Stimulated activated CD4-positive, alpha-beta T cell treated with anti-CD3 and anti-CD28 coated beads, Interleukin-12 subunit alpha, Interleukin-12 subunit beta, amount 100 ng/mL, for 48 hours (primary cell): ENCODE measurements at regions not wholly inside any gene's neighbourhood (a gene's known extent, or its start where the extent isn't known, plus 50 kb on each side); places are given as distances from the start of the nearest gene placed in this dataset.

ENCODE experiments used
- DNase-seq, 3 donors: peaks; one replicate each; pipeline ENCODE4 v3.0.0-alpha.2; 2020; ENCODE audit warnings: low read depth in 2 of 3, low spot score in 1 of 3

DNA sequence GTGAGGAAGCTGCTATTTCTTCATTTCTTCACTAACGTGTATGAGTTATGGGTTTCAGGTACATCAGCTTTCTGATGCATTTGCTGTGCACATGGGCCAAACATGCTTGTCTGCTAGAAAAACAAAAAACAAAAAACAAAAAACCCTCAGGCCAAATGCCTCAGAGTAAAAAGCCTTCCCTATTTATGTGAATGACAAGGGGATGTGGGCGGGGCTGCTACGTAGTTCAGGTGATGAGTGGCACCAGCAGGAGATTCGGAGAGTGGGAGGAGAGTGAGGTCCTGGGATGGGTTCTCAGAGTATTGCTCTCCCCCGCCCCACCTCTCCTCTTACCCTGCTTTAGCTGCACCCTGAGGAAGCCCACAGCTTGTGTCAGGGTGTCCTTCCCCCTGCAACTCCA is 596.8 kb upstream of the JAG1 start:
- DNase-seq, result no peak

DNA sequence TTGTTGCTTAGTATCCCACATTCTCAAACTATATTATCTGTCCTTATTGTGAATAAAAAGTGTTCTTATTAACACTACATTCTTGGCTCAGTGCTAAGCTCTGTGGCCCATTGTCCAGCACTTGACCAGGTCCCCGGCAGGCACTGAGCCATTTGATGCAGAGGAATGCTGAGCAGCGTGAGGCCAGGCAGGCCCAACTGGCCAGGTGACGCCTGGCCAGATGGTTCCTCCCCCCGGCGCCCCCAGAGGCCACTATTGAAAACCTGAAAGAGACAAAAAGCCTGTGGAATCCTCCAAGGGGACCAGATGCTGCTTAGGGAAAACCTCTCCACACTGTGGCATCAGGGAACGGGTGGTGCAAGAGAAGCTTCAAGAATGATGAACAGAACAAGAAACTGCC is 597.5 kb upstream of the JAG1 start:
- DNase-seq, result no peak

DNA sequence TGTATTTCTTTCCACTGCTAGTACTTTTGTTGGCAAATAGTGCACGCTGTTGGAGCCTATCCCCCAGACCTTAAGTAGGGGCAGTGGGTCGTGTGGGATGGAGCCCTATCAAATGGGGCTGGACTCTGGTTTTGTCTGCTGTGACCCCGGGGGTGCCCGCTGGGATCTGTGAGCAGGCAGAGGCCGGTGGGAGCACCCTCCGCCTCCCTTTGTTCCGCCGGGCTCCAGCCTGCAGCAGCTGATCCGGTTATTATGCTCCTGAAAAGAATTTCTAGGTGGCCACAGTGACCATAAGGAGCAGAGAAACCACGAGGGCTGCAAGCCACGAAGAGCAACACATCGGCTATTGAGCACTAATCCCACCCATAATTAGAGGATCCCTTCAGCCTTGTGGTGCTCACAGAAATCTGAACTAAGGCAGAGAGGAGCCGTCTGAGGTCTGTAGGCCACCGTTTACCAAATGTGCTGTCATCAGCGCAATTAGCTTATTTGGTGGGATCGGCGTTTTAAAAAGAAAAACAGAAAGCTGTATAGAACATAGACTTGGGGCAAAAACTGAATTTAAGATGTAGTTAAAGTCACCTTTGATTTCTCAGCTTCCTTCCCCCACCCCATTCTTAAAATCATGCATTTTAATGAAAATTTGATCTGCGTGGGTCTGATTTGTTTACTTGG is 598.3 kb upstream of the JAG1 start:
- no peak for DNase-seq

DNA sequence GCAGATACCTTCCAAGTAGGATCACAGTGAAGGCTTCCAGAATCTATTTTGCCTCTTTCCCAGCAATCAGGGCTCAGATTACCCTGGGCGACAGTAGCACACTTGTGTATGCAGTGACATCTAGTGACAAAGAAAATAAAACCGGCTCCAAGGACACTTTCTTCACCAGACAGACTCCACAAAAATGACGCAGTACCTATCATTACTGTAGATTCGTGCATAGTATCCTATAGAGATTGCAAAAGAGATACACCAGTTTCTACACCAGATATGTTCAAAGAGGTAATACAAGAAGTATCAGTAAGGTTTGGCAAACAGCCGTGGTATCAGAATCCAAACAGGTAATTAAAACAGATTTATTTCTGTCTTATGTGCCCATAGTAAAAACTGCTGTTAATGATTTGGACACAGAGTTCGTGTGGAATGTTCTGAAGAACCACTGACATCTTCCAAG is 600.4 kb upstream of the JAG1 start:
- DNase-seq, result no peak

DNA sequence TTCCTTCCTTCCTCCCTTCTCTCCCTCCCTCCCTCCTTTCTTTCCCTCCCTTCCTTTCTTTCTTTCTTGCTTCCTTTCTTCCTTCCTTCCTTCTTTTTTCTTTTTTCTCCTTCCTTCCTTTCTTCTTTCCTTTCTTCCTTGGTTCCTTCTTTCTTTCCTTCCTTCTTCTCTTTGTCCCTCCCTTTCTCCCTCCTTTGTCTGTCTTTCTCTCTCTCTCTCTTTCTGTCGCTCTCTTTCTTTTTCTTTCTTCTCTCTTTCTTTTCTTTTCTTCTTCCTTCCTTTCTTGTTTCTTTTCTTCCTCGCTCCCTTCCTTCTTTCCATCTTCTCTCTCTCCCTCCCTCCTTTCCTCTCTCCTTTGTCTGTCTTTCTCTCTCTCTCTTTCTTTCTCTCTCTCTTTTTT is 601.9 kb upstream of the JAG1 start:
- no peak for DNase-seq

DNA sequence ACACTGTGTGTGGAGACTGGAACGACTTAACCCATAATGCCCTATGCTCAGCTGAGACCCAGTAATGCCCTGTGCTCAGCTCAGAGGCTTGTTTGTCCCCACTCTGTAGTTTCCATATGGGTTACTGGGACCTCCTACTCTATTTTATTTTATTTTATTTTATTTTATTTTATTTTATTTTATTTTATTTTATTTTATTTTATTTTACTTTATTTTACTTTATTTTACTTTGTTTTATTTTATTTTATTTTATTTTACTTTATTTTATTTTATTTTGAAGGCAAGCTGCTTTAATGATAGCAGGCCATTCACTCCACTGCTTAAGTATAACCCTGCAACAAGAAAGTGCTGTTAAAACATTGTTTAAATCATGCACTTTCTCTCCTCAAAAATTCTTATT is 603.4 kb upstream of the JAG1 start:
- DNase-seq, result no peak

DNA sequence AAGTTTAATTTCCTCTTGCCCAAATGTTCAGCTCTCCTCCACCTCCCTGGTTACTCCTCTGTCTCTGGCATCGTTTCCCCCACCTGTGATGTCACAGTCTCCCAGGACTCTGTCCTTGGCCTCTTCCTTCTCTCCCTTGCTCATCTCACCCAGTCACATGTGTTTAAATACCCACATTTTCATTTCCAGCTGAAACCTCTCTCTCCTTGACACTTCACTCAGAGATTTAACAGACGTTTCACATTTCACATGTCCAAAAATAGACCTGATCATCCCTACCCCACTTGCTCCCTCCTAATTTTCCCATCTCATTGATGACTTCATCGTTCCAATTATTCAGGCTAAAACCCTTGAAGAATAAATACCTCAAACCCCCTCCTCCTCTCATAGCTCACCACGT is 604.1 kb upstream of the JAG1 start:
- no peak for DNase-seq

DNA sequence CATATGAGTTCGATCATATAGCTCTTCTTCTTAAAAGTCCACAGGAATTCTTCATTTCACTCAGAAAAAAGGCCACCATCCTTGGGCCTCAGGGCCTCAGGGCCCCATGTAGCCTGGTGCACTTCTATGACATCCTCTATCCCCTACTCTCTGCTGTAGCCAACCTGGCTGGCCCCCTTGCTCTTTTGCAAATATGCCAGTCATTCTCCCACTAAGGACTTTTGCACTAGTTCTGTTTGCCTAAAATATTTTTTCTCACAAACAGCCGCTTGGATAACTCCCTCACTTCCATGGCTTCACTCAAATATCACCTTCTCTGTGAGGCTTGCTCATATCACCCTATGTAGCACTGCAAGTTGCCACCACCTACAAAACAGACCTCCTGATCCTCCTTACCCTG is 604.7 kb upstream of the JAG1 start:
- no peak for DNase-seq

DNA sequence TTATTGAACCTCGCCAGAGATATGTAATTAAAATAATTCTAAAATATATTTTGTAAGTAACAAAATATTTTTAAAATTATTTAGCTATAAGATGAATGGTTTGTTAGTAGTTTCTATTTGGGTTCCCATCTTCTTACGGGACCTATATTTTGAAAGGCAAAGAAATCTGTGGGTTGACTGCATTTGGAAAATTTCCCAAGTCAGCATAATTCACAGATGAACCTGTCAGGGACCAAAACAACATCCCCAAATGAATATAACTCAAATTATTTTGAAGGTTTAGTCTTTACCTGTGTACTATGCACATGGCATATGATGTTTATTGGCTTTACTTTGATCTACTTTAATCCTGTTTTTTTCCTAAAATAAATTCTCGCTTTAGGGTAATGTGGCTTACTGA is 607.4 kb upstream of the JAG1 start:
- DNase-seq, result no peak

DNA sequence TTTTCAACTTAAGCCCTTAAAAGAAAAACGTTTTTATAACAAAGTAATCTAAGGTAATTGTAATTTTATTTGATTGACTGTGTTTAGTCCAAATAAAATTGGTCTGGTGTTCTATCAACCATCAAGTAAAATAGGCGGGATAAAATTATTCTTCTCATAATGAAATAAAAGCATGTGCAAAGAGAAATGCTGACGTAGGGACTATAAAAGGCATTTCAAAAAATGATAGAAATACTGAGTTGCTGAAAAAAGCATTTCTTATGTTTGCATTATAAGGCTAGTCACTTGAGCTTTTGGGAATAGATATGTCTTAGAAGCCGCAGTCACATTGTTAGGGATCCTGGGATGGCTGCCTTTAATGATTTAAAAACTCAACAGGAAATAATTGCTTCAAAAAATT is 608.0 kb upstream of the JAG1 start:
- DNase-seq, result no peak

DNA sequence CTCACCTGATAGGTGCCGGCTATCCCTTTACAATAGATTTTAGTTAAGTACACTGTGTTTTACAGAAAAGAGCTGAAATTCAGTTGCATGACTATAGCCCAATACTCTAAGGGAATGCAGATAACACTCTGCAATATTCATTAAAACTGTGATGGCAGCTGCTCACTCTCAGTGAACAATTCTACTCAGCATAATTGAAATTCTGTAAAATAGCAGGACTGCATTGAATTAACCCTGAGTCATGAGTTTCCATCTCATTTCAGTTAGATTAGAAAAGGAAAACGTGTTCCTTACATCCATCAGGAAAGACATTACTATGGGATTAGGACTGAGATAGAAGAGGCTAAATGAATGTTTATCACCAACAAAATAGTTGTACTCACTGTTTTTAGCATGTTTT is 613.3 kb upstream of the JAG1 start:
- no peak for DNase-seq

DNA sequence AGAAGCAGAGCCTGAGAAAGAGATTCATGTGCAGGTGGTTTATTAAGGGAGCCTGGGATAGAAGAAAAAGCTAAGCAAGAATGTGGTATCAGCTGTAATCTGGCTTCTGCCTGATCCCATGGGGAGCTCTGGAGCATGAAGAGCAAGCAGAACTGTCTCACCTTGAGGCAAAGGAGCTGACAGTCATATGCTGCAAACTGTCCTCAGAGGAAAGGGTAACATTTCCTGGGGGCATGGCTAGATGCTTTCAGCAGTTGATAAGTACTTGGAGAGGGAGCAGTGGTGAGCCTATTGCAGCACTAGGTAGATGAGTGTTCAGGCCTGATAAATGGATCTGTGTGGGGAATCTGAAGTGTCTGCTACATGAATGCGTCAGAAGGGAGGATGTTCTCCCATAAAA is 621.5 kb upstream of the BTBD3 start:
- DNase-seq, result no peak

DNA sequence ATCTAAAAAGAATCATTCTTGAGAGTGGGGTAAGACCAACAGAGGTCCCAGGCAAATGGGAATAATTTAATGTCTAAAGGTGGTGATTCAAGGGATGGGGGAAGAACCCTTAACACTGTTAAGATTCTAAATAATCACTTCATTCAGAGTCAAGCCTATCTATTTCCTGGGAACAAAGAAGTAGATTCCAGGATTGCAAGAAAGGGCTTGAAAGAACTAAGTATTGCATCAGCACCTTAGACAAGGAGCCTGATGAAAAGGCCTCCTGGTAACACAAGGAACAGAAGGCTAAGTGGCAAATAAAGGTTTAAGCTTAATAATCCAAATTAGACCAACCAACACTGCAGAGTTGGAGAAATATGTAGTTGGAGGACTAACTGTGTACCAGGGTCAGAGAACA is 620.7 kb upstream of the BTBD3 start:
- no peak for DNase-seq

DNA sequence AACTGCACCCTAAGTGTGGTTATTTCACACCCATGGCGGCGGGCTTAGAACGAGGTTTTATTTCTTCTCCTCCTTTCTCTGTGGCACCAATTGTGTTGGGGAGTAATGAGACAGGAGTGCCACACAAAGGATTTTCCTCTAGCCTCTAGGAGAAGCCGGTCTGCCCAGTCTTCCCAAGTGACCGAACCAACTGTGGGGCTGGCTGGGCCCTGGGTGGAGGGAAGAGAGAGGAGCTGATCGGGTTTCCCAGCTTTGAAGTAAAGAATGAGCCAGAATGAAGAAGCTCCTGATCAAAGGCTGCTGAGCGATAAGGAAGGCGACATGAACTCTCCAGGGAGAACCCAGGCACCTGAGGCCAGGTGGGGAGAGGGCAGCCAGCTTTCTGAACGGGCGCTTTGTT is 616.0 kb upstream of the BTBD3 start:
- DNase-seq, result no peak

DNA sequence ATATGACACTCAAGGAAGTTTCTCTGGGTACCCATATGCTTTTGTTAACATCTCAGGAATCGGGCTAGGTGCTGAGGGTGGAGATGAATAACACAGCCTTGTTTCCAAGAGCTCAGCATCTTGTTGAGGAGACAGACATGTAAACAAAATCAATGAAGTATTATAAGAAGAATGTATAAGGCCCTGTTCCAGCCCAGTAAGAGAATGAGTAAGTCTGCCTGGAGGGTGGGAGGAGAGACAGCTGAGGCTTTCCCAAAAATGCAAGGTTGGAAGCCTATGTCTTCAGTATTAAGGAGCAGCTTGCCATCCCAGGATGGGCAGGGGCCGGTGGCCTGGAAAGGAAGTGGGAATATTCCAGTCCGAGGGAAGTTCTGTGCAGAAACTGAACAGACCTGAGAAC is 615.3 kb upstream of the BTBD3 start:
- DNase-seq, result no peak

DNA sequence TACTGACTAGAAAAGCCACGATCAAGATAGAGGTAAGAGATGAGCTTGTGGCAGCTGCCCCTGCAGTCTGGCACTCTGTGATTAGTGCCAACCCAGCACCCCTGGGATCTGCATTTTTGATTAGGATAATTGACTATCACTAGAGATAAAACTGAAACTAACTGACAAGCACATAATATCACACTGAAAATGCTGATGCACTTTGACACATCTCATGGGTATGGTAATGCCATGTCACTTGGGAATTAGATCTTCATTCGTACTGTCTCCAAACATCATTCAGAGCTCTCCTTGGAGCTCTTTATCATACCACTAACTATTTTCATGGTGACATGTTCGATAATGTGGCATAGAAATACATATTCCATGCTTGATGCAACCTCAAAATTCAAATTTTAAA is 612.9 kb upstream of the BTBD3 start:
- DNase-seq, result no peak

DNA sequence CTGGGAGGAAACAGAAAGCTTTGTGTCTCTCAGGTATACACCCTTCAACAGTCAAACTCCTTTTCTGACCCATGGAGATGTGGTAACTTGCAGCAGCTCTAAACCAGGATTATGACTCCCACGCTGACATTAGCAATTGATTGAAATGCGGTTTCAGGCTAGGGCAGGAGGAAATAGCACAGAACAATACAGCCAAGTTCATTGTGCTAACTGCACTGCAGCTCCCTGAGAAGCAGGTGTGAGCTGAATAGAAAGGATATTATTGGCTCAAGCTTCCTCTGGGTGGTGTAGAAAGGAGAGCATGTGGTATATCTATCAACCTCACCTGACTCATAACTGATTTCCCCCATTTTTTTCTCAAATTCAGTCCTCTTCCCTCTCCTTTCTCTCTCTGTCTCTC is 612.3 kb upstream of the BTBD3 start:
- no peak for DNase-seq

DNA sequence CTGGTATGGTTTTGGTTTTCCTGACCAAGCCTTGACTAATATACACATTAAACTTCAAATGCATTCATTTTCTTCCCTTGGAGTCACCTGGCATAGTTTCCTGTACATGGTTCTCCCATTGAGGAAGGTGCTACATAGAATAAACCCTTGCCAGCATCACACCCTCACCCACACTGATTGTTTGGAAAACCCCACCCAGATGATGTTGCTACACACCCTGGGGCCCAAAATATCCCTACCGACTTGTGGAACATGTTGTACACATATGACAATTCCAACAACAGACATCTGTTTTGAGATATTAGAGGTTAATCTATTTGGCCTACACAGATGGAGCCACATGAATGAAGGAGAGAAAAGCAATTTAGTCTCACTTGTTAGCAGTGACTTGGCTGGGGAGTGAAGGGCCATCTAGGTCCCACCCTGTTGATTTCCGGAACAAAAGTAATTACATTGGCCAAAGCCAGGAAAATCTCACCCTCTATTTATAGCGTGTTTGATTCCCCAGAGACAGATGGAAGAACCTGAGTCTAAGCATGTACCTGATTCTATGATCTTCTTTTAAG is 606.0 kb upstream of the BTBD3 start:
- no peak for DNase-seq

DNA sequence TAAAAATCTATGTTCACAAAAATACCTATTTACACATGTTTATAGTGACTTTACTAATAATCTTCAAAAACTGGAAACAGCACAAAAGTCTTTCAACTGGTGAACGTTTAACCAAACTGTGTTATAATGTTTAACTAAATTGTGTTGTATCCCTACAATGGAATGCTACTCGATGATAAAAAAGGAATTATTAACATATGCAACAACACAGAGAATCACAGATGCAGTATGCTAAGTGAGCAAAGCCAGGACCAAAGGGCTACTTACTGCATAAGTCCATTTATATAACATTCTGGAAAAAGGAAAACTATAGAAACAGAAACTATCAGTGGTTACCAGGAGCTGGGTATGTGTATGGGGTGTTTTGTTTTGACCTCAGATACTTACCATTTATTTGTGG is 602.2 kb upstream of the BTBD3 start:
- no peak for DNase-seq

DNA sequence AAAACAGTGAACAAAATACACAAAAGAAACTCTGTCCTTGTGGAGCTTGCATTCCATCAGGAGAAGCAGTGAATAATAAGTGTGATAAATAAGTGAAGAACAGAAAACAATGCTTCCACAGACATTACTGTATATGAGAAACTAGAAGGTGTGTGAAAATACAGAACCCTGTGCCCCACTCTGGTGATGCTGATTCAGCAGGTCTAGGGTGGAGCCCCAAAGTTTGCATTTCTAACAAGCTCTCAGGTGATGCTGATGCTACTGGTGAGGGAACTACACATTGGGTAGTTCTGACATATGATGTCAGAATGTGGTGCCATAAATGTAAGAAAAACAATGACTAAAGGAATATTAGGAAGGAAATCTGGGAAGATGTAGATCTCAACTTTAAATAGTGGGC is 601.4 kb upstream of the BTBD3 start:
- no peak for DNase-seq

DNA sequence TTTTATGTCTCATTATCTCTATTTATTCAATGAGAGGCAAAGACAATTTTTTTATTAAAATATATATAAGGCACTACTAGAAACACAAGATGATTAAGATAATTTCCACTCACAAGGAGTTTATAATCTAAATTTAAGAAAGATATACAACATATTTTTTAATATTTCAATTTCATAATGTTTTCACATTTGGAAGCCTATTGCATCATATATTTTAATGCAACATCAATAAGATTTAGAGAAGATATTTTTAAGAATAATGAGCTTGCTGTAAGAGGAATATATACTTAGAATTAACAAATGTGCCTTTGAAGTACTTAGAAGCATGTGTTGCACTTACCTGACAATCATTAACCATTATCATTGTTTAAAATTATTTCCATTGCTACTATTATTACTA is 597.7 kb upstream of the BTBD3 start:
- no peak for DNase-seq

DNA sequence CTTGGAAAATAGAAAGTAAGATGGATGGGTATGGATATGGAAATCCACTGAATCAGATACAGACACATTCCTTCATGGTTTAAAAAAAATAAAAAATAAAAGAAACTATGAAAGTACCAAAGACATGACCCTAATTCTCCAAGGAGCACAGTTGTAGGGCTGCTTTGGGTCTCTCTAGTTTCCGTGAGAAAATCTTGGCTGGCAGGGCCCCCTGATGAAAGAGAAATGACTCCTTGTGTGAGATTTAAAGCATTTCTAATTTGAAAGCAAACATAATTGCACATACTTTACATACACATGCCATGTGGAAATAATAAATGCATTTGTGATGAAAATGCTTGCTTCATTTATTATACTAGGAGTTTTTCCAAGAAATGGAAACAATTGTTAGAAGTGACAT is 593.9 kb upstream of the BTBD3 start:
- no peak for DNase-seq

DNA sequence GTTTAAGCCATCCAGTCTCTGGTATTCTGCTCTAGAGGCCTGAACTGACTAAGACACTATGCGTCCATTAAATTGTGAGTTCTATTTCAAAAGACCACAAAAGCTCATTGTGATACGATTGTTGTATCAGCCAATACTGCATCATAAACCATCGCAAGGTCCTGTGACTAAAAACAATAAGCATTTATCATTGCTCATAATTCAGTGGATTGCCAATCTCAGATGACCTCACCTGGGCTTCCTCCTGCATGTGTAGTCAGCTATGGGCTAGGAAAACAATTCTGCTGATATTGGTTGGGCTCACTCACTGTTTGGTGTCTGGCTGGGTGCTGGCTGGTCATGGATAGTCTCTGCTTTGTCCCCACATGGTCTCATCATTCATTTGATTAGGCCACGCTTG is 592.7 kb upstream of the BTBD3 start:
- no peak for DNase-seq

DNA sequence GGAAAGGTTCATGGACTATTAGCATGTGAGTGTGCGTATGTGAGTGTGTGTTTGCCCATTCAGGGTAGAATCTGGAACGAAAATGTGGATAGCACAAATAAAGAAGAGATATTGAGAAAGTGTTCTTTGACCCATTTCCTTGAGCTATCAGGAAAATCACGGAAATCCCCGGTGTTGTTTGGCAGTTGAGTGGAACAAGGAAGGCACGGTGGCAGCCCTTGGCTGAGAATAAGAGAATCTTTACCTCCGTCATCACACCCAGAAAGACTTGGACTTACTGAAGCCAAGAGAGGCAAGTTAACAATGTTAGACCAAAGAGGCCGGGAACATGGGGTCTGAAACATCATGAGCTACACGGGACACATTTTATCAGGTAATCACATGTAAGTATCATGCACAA is 588.9 kb upstream of the BTBD3 start:
- DNase-seq, result no peak
